ENCODE measurements at regions not wholly inside any gene's neighbourhood (a gene's known extent, or its start where the extent isn't known, plus 50 kb on each side); places are given as distances from the start of the nearest gene placed in this dataset.

DNA sequence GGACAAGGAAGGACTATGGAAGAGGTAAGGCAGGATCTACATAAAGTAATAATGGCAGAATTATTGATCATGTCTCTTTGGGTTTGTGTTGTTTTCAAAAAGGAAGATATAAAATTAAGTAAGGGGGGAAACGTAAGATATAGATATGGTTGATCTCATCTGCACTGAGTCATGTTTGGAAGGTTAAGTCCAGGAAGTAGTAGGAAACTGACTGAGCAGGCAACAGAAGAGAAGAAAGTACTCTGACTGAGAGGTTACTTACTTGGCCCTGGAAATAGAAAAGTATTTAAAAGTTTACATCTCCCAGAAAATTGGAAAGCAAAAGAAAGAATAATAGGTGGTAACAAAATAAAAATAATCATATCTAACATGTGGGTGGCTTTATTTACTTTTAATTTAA is 405.3 kb upstream of the RGMB start:
- no peak for DNase-seq (ENCODE audit: low spot score)
- no peaks in the 10 kb centered on the region for H3K9me3 ChIP-seq (ENCODE audit: control insufficient read depth in 4 of 4, low read length in 3 of 4)
- H3K4me3 ChIP-seq (ENCODE audit: low read depth in 1 of 3, low read length in 3 of 3): no peak overlapping the region
- no peak overlapping the region for H3K9ac ChIP-seq (ENCODE audit: low read depth in 1 of 2, low read length in 2 of 2)
- TF ChIP-seq RAD21 (IDR thresholded peaks at IDR 0.05) (no peak), JUND (IDR thresholded peaks at IDR 0.05) (no peak), YY1 (IDR thresholded peaks at IDR 0.05) (no peak), EGR1 (IDR thresholded peaks at IDR 0.05; ENCODE audit: low read depth in 2 of 2) (no peak), FOXA1 (IDR thresholded peaks at IDR 0.05) (no peak), GABPA (IDR thresholded peaks at IDR 0.05 in 1 of 2, conservative IDR thresholded peaks at IDR 0.05 in 1 of 2) (no peak), RXRA (IDR thresholded peaks at IDR 0.05) (no peak), TAF1 (conservative IDR thresholded peaks at IDR 0.05) (no peak), NR2F2 (IDR thresholded peaks at IDR 0.05) (no peak), HNF4G (IDR thresholded peaks at IDR 0.05) (no peak)
- TF ChIP-seq, protein P1, sequence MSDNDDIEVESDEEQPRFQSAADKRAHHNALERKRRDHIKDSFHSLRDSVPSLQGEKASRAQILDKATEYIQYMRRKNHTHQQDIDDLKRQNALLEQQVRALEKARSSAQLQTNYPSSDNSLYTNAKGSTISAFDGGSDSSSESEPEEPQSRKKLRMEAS (IDR thresholded peaks at IDR 0.05): no peak
- TF ChIP-seq, protein P2, sequence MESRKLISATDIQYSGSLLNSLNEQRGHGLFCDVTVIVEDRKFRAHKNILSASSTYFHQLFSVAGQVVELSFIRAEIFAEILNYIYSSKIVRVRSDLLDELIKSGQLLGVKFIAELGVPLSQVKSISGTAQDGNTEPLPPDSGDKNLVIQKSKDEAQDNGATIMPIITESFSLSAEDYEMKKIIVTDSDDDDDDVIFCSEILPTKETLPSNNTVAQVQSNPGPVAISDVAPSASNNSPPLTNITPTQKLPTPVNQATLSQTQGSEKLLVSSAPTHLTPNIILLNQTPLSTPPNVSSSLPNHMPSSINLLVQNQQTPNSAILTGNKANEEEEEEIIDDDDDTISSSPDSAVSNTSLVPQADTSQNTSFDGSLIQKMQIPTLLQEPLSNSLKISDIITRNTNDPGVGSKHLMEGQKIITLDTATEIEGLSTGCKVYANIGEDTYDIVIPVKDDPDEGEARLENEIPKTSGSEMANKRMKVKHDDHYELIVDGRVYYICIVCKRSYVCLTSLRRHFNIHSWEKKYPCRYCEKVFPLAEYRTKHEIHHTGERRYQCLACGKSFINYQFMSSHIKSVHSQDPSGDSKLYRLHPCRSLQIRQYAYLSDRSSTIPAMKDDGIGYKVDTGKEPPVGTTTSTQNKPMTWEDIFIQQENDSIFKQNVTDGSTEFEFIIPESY (IDR thresholded peaks at IDR 0.05): no peak
- TF ChIP-seq, protein P3, sequence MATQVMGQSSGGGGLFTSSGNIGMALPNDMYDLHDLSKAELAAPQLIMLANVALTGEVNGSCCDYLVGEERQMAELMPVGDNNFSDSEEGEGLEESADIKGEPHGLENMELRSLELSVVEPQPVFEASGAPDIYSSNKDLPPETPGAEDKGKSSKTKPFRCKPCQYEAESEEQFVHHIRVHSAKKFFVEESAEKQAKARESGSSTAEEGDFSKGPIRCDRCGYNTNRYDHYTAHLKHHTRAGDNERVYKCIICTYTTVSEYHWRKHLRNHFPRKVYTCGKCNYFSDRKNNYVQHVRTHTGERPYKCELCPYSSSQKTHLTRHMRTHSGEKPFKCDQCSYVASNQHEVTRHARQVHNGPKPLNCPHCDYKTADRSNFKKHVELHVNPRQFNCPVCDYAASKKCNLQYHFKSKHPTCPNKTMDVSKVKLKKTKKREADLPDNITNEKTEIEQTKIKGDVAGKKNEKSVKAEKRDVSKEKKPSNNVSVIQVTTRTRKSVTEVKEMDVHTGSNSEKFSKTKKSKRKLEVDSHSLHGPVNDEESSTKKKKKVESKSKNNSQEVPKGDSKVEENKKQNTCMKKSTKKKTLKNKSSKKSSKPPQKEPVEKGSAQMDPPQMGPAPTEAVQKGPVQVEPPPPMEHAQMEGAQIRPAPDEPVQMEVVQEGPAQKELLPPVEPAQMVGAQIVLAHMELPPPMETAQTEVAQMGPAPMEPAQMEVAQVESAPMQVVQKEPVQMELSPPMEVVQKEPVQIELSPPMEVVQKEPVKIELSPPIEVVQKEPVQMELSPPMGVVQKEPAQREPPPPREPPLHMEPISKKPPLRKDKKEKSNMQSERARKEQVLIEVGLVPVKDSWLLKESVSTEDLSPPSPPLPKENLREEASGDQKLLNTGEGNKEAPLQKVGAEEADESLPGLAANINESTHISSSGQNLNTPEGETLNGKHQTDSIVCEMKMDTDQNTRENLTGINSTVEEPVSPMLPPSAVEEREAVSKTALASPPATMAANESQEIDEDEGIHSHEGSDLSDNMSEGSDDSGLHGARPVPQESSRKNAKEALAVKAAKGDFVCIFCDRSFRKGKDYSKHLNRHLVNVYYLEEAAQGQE (IDR thresholded peaks at IDR 0.05): no peak
- TF ChIP-seq, protein P4, sequence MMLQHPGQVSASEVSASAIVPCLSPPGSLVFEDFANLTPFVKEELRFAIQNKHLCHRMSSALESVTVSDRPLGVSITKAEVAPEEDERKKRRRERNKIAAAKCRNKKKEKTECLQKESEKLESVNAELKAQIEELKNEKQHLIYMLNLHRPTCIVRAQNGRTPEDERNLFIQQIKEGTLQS (IDR thresholded peaks at IDR 0.05): no peak
- TF ChIP-seq, protein P5, sequence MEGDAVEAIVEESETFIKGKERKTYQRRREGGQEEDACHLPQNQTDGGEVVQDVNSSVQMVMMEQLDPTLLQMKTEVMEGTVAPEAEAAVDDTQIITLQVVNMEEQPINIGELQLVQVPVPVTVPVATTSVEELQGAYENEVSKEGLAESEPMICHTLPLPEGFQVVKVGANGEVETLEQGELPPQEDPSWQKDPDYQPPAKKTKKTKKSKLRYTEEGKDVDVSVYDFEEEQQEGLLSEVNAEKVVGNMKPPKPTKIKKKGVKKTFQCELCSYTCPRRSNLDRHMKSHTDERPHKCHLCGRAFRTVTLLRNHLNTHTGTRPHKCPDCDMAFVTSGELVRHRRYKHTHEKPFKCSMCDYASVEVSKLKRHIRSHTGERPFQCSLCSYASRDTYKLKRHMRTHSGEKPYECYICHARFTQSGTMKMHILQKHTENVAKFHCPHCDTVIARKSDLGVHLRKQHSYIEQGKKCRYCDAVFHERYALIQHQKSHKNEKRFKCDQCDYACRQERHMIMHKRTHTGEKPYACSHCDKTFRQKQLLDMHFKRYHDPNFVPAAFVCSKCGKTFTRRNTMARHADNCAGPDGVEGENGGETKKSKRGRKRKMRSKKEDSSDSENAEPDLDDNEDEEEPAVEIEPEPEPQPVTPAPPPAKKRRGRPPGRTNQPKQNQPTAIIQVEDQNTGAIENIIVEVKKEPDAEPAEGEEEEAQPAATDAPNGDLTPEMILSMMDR (IDR thresholded peaks at IDR 0.05; ENCODE audit: low read depth, low read length, missing input control): no peak
- H3K27ac ChIP-seq (ENCODE audit: low read depth in 1 of 2, low read length in 2 of 2): no peak overlapping the region
- H3K4me1 ChIP-seq (ENCODE audit: control insufficient read depth in 4 of 4, insufficient read depth in 4 of 4, low read length in 3 of 4): no peaks in the 10 kb centered on the region
- 51% methylated on average over 1 of the region's 1 CpG for WGBS
- H3K27me3 ChIP-seq (ENCODE audit: control insufficient read depth in 4 of 4, insufficient read depth in 4 of 4, low read length in 3 of 4): no peaks in the 10 kb centered on the region
- no peaks in the 10 kb centered on the region for H3K36me3 ChIP-seq (ENCODE audit: control insufficient read depth in 4 of 4, insufficient read depth in 3 of 4, low read depth in 1 of 4, low read length in 3 of 4)

DNA sequence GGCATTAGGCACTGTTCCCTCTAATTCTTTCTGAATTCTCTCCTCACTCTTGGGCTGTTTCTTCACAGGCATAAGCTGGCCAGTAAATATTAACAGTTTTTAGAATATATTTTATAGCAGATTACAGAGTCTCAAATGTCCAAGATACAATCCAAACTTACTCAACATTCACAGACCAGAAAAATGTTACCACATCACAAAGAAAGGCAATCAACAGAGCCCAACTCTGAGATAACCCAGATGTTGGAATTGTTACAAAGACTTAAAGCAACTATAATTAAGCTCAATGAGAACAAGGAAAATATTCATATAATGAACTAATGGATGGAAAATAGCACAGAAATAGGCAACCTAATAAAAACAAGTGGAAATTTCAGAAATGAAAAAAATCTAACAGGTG is 401.1 kb upstream of the RGMB start:
- H3K27ac ChIP-seq (ENCODE audit: low read depth in 1 of 2, low read length in 2 of 2): no peak overlapping the region
- no peaks in the 10 kb centered on the region for H3K9me3 ChIP-seq (ENCODE audit: control insufficient read depth in 4 of 4, low read length in 3 of 4)
- no peaks in the 10 kb centered on the region for H3K36me3 ChIP-seq (ENCODE audit: control insufficient read depth in 4 of 4, insufficient read depth in 3 of 4, low read depth in 1 of 4, low read length in 3 of 4)
- TF ChIP-seq RXRA (IDR thresholded peaks at IDR 0.05): no peak
- no peak for TF ChIP-seq RAD21 (IDR thresholded peaks at IDR 0.05)
- no peak for TF ChIP-seq EGR1 (IDR thresholded peaks at IDR 0.05; ENCODE audit: low read depth in 2 of 2)
- TF ChIP-seq SP1 (IDR thresholded peaks at IDR 0.05): no peak
- TF ChIP-seq YY1 (IDR thresholded peaks at IDR 0.05): no peak
- TF ChIP-seq, protein P2 (IDR thresholded peaks at IDR 0.05): no peak
- TF ChIP-seq, protein P4 (IDR thresholded peaks at IDR 0.05): no peak
- no peak for TF ChIP-seq HNF4A (conservative IDR thresholded peaks at IDR 0.05)
- no peak for TF ChIP-seq JUND (IDR thresholded peaks at IDR 0.05)
- no peaks in the 10 kb centered on the region for H3K4me1 ChIP-seq (ENCODE audit: control insufficient read depth in 4 of 4, insufficient read depth in 4 of 4, low read length in 3 of 4)
- no peak overlapping the region for H3K9ac ChIP-seq (ENCODE audit: low read depth in 1 of 2, low read length in 2 of 2)
- no peak overlapping the region for H3K4me3 ChIP-seq (ENCODE audit: low read depth in 1 of 3, low read length in 3 of 3)
- no peak for DNase-seq (ENCODE audit: low spot score)
- no peaks in the 10 kb centered on the region for H3K27me3 ChIP-seq (ENCODE audit: control insufficient read depth in 4 of 4, insufficient read depth in 4 of 4, low read length in 3 of 4)

Data from liver (tissue), 8 donors.